22Rv1 (cell line): ENCODE measurements at regions not wholly inside any gene's neighbourhood (a gene's known extent, or its start where the extent isn't known, plus 50 kb on each side); places are given as distances from the start of the nearest gene placed in this dataset.

Experiments used
- CTCF ChIP-seq: fragments of 450-650 bp; IDR thresholded peaks from 2 replicates; pipeline ENCODE4 v1.5.1; 2017; ENCODE audit warnings: mild to moderate bottlenecking
- ZFX ChIP-seq: fragments of 450-650 bp; IDR thresholded peaks from 2 replicates; pipeline ENCODE4 v1.6.1; 2017; ENCODE audit warnings: antibody characterized with exemption, borderline replicate concordance

GRCh38 chr22:26798462-26799065 is 141.2 kb downstream of the MIAT start:
- TF ChIP-seq CTCF (no peak), ZFX (no peak)
